ENCODE measurements at regions not wholly inside any gene's neighbourhood (a gene's known extent, or its start where the extent isn't known, plus 50 kb on each side); places are given as distances from the start of the nearest gene placed in this dataset.
"Not testable (repeated sequence)": the region's sequence is repeated elsewhere in the genome, so short reads cannot be mapped to it uniquely, and the experiment has no call there.

DNA sequence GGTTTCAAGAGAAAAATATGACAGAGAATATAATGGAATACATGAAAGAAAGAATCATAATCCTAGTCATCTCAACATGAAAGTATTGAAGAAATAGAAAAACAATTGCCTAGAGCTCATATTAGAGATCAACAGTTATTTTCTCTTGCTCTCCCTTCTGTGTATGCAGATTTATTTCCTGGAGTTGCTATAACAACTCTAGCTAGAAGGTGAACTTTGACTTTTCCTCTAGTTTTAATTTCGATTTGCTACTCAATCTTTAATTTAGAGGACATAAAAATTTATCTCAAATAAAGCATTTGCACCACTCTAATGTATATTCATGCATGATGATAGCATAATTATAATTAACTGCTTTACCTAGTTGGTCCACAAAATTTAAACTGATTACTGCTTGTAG, 84.6 kb upstream of the PICALM start:
- H3K4me2 ChIP-seq (ENCODE audit: low read length): no peak overlapping the region
- H3K9me3 ChIP-seq (replicated peaks; ENCODE audit: low read length): no peaks in the 10 kb centered on the region
- no peaks in the 10 kb centered on the region for H3K36me3 ChIP-seq (ENCODE audit: insufficient read depth, low read length)
- H3K4me3 ChIP-seq (ENCODE audit: low read length): no peak overlapping the region
- peaks cover 29% of the 10 kb centered on the region for H3K4me1 ChIP-seq (ENCODE audit: control insufficient read depth, insufficient read depth, low read length)
- H3K27me3 ChIP-seq (ENCODE audit: control insufficient read depth, insufficient read depth, low read length): no peaks in the 10 kb centered on the region
- no peak overlapping the region for H3K9ac ChIP-seq (ENCODE audit: low read depth, low read length)

DNA sequence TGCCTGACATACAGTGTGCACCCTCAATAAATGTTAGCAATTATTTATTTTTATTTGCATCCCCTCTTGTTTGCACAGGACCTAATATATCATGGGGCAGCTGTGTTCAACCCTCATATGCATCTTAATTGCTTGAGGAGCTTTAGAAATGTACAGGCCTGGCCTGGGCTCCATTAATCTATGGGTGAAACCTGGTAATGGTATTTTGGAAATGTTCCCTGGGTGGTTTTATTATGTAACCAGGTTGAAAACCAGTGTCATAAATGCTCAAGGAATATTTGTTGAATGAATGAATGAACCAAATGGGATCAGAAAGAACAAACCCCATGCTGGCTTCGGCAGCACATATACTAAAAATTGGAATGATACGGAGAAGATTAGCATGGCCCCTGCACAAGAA, 84.0 kb upstream of the PICALM start:
- H3K36me3 ChIP-seq (ENCODE audit: insufficient read depth, low read length): no peaks in the 10 kb centered on the region
- no peak overlapping the region for H3K4me3 ChIP-seq (ENCODE audit: low read length)
- no peaks in the 10 kb centered on the region for H3K27me3 ChIP-seq (ENCODE audit: control insufficient read depth, insufficient read depth, low read length)
- peaks cover 29% of the 10 kb centered on the region for H3K4me1 ChIP-seq (ENCODE audit: control insufficient read depth, insufficient read depth, low read length)
- no peak overlapping the region for H3K4me2 ChIP-seq (ENCODE audit: low read length)
- no peak overlapping the region for H3K9ac ChIP-seq (ENCODE audit: low read depth, low read length)
- H3K9me3 ChIP-seq (replicated peaks; ENCODE audit: low read length): no peaks in the 10 kb centered on the region

DNA sequence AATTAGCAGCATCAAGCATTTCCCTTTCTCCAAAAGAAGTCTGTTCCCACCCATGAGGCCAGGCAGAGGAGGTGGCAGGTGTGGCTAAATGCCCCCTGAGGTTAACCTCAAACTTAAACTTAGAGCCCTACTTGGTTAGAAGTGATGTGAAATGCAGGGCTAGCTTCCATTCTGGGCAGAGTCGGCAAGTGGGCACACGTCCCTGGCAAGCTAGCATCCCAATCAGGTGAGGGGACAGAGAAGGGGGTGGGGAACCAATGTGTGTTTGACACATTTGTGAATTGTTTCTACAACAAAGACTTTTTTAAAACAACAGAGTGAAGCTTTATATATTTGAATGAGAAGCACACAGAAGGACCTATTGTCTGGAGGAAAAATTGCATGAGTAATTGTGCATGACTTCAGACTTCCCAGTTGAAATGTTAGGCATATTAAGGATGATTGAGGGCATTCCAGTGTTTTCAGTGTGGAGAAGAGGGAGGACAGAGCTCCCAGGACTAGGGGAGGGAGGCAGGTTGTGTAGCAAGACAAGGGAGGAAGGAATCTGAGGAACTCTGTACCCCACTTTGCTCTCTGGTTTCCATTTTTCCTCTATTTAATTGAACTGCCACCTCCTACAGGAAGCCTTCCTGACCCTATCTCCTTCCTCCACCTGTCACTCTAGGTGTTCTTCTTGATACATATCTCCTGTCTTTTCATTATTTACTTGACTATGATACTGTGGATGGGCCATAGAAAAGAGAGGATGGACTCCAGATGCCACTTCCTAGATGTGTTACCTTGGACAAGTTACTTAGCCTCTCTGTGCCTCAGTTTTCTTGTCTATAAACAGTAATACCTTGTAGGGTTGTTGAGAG, 83.3 kb upstream of the PICALM start:
- no peaks in the 10 kb centered on the region for H3K36me3 ChIP-seq (ENCODE audit: insufficient read depth, low read length)
- H3K9ac ChIP-seq (ENCODE audit: low read depth, low read length): peak overlapping the region; percentile 65
- peak overlapping the region; percentile 72 for H3K4me2 ChIP-seq (ENCODE audit: low read length)
- no peaks in the 10 kb centered on the region for H3K27me3 ChIP-seq (ENCODE audit: control insufficient read depth, insufficient read depth, low read length)
- H3K4me1 ChIP-seq (ENCODE audit: control insufficient read depth, insufficient read depth, low read length): peaks cover 29% of the 10 kb centered on the region
- H3K9me3 ChIP-seq (replicated peaks; ENCODE audit: low read length): no peaks in the 10 kb centered on the region
- H3K4me3 ChIP-seq (ENCODE audit: low read length): peak overlapping the region; percentile 43

DNA sequence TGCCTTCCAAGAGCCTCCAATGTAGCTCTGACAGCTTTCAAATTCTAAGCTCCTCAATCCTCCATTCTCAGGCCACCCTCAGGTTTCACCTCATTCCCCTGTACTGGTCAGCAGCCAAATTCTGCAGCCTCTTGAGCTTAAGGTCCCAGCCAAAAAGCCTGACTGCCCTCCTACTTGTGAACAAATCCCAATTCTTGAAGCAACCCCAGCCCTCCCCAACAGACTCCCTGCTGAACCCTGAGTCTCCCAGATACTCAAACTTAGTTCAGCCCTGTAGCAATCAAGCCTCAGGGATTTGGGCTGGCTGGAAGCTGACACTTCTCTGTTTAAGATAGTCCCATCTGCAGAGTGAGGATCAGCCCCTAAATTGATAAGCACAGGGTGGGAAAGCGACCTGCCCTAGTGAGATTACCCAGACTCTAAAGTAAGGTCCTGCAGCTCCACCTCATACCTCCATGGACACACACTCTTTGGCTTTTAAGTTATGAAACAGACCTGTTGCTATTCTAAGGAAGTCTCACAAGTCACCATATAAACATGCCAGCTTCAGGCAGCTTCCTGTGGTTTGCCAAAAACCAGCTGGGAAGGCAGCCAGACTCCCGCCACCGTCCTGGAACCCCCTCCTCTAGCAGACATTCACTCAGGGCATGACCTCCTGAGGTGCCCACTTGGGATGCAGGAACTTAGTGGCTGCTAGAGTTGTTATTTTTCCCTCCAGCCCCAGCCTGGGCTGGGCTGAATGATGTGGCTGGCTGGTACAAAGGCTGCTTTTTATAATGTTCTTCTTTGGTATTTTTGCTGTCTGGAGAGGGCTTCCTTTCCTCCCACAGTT, 82.5 kb upstream of the PICALM start:
- H3K4me3 ChIP-seq (ENCODE audit: low read length): peak overlapping the region; percentile 43
- peaks cover 29% of the 10 kb centered on the region for H3K4me1 ChIP-seq (ENCODE audit: control insufficient read depth, insufficient read depth, low read length)
- H3K27me3 ChIP-seq (ENCODE audit: control insufficient read depth, insufficient read depth, low read length): no peaks in the 10 kb centered on the region
- peak overlapping the region; percentile 65 for H3K9ac ChIP-seq (ENCODE audit: low read depth, low read length)
- no peaks in the 10 kb centered on the region for H3K9me3 ChIP-seq (replicated peaks; ENCODE audit: low read length)
- H3K4me2 ChIP-seq (ENCODE audit: low read length): peak overlapping the region; percentile 72
- no peaks in the 10 kb centered on the region for H3K36me3 ChIP-seq (ENCODE audit: insufficient read depth, low read length)

DNA sequence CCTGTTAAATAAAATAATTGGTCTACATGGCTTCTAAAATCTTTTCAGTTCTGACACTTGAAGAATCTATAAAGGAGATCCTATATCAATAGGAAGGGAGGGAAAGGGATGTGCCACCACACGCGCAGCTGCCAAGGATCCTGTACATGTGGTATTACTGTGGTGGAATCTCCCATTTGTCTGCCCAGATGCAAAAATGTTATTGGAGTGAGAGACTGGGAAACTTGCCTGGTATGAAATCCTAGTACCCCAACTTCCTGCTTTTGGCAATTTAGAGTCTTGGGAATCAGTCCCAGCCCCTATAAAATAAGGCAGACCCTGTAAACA, 81.9 kb upstream of the PICALM start:
- Histone ChIP-seq H3K9me3 (replicated peaks; ENCODE audit: low read length) (no peaks in the 10 kb centered on the region), H3K36me3 (ENCODE audit: insufficient read depth, low read length) (no peaks in the 10 kb centered on the region), H3K4me2 (ENCODE audit: low read length) (peak overlapping the region; percentile 72), H3K27me3 (ENCODE audit: control insufficient read depth, insufficient read depth, low read length) (no peaks in the 10 kb centered on the region), H3K4me1 (ENCODE audit: control insufficient read depth, insufficient read depth, low read length) (peaks cover 29% of the 10 kb centered on the region), H3K9ac (ENCODE audit: low read depth, low read length) (peak overlapping the region; percentile 65), H3K4me3 (ENCODE audit: low read length) (peak overlapping the region; percentile 43)

DNA sequence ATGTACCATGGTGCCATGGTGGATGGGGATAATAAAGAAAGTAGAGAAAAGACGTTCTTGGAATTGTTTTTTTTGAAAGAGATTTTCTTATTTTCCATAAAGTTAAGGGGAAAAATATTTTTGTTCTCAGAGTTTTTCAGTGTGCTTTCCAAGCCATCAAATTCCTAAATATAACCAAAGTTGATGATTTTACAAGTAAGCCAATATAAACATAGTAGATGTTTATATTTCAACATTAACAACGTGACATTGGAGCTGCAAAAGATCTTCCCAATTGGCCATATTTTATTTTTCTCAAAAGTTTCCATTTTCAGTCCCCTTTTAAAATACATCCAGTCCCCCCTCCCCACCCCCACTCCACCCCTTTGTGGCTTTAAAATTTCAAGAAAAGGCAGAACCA, 80.9 kb upstream of the PICALM start:
- Histone ChIP-seq H3K4me2 (ENCODE audit: low read length) (peak overlapping the region; percentile 30), H3K4me3 (ENCODE audit: low read length) (no peak overlapping the region), H3K36me3 (ENCODE audit: insufficient read depth, low read length) (no peaks in the 10 kb centered on the region), H3K27me3 (ENCODE audit: control insufficient read depth, insufficient read depth, low read length) (no peaks in the 10 kb centered on the region), H3K9me3 (replicated peaks; ENCODE audit: low read length) (no peaks in the 10 kb centered on the region), H3K4me1 (ENCODE audit: control insufficient read depth, insufficient read depth, low read length) (peaks cover 29% of the 10 kb centered on the region), H3K9ac (ENCODE audit: low read depth, low read length) (no peak overlapping the region)

DNA sequence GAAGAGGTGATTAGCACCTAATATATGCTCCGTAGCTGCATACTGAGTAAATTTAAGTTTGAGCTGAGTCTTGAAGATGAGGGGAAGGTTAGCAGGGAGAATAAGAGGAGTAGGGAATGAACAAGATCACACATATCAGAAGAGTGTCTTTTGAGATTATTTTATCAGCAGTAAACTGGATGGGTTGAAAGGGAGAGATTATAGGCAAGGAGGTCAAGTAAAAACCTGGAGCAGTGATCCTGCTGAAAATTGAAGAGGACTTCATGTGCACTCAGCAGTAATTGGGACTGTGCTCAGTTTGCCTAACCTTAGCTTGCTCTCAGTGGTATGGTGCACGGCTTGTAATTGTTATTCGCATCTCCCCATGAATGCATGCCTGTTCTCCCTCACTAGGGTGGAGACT, 79.5 kb upstream of the PICALM start:
- peaks cover 29% of the 10 kb centered on the region for H3K4me1 ChIP-seq (ENCODE audit: control insufficient read depth, insufficient read depth, low read length)
- H3K9ac ChIP-seq (ENCODE audit: low read depth, low read length): no peak overlapping the region
- no peak overlapping the region for H3K4me2 ChIP-seq (ENCODE audit: low read length)
- no peaks in the 10 kb centered on the region for H3K9me3 ChIP-seq (replicated peaks; ENCODE audit: low read length)
- H3K27me3 ChIP-seq (ENCODE audit: control insufficient read depth, insufficient read depth, low read length): no peaks in the 10 kb centered on the region
- H3K4me3 ChIP-seq (ENCODE audit: low read length): no peak overlapping the region
- H3K36me3 ChIP-seq (ENCODE audit: insufficient read depth, low read length): no peaks in the 10 kb centered on the region

DNA sequence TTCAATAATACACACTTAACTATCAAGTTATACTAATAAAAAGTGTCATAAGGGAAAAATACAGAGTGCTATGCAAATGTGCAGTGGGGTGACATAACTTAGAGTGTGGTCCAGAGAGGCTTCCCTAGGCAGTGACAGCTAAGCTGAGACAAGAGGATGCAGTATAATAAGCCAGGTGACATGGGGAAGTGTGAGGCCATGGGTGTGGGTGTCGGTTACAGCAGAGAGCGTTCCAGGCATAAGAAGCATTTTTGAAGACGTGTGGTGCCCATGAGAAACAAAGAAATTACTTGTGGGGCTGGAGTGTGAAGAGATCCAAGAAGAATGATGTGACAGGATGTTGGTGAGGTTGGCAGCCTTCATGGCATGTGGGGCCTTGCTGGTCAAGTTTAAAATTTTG, 78.1 kb upstream of the PICALM start:
- Histone ChIP-seq H3K9ac (ENCODE audit: low read depth, low read length) (no peak overlapping the region), H3K9me3 (replicated peaks; ENCODE audit: low read length) (no peaks in the 10 kb centered on the region), H3K4me2 (ENCODE audit: low read length) (no peak overlapping the region), H3K36me3 (ENCODE audit: insufficient read depth, low read length) (no peaks in the 10 kb centered on the region), H3K4me3 (ENCODE audit: low read length) (no peak overlapping the region), H3K27me3 (ENCODE audit: control insufficient read depth, insufficient read depth, low read length) (no peaks in the 10 kb centered on the region), H3K4me1 (ENCODE audit: control insufficient read depth, insufficient read depth, low read length) (peaks cover 21% of the 10 kb centered on the region)

DNA sequence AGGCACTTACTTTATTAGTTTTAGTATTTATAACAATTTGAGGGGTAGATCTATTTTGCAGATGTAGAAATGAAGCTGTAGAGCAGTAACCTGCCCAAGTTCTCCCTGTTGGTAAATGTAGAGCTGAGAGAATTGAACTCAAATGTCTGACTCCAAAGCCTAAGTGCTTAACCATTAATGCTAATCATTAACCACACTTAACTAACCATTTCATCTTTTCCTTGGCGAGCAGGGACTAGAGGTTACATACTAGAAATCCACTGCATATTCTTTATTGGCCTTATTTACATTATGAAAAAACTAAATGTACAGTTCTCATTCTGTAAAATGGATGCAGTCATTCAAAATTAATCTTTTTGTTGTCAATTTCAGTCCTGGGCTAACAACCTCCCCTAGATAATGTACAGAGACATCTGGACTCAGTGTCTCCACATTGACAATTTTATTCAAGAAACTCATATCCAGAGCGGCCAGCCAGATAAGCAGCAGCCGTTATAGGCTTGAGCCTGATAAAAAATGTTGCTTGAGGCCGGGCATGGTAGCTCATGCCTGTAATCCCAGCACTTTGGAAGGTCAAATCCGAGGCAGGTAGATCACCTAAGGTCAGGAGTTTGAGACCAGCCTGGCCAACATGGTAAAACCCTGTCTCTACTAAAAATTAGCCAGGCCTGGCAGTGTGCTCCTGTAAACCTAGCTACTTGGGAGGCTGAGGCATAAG, 76.7 kb upstream of the PICALM start:
- Histone ChIP-seq H3K9ac (ENCODE audit: low read depth, low read length) (no peak overlapping the region), H3K4me1 (ENCODE audit: control insufficient read depth, insufficient read depth, low read length) (peaks cover 7% of the 10 kb centered on the region), H3K27me3 (ENCODE audit: control insufficient read depth, insufficient read depth, low read length) (no peaks in the 10 kb centered on the region), H3K4me3 (ENCODE audit: low read length) (no peak overlapping the region), H3K4me2 (ENCODE audit: low read length) (no peak overlapping the region), H3K36me3 (ENCODE audit: insufficient read depth, low read length) (no peaks in the 10 kb centered on the region), H3K9me3 (replicated peaks; ENCODE audit: low read length) (no peaks in the 10 kb centered on the region)

DNA sequence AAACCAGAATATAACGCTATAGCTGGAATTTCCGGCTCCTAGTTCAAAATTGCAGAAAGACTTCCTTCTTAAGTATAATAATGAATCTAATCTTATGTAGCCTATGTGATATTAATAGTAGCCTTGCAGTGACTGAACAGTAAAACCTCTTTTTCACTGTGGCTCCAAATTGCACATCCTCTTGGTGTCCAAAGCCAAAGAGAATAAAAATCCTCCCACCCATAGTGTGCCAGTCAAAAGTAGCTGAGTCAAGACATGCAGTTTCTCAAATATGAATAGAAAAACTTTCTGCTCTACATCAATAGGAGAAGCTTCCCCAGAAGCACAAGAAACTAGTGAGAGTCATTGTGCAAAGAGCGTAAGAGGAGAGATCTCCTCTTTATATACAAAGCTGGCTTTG, 76.0 kb upstream of the PICALM start:
- Histone ChIP-seq H3K4me3 (ENCODE audit: low read length) (no peak overlapping the region), H3K36me3 (ENCODE audit: insufficient read depth, low read length) (no peaks in the 10 kb centered on the region), H3K4me1 (ENCODE audit: control insufficient read depth, insufficient read depth, low read length) (no peaks in the 10 kb centered on the region), H3K9ac (ENCODE audit: low read depth, low read length) (no peak overlapping the region), H3K9me3 (replicated peaks; ENCODE audit: low read length) (no peaks in the 10 kb centered on the region), H3K4me2 (ENCODE audit: low read length) (no peak overlapping the region), H3K27me3 (ENCODE audit: control insufficient read depth, insufficient read depth, low read length) (no peaks in the 10 kb centered on the region)

DNA sequence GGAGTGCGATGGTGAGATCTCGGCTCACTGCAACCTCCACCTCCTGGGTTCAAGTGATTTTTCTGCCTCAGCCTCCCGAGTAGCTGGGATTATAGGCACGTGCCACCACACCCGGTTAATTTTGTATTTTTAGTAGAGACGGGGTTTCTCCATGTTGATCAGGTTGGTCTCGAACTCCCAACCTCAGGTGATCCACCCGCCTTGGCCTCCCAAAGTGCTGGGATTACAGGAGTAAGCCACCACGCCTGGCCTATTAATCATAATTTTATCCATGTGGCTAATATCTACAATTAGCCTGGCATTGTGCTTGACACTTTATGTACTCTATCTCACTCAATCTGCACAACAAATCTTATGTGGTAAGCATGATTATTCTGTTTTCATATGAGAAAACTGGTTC, 75.2 kb upstream of the PICALM start:
- H3K9ac ChIP-seq (ENCODE audit: low read depth, low read length); H3K4me1 ChIP-seq (ENCODE audit: control insufficient read depth, insufficient read depth, low read length): not testable (repeated sequence)

More for the DNA sequence above, 75.2 kb upstream of the PICALM start:
- not testable (repeated sequence) for H3K27me3 ChIP-seq (ENCODE audit: control insufficient read depth, insufficient read depth, low read length); H3K4me3 ChIP-seq (ENCODE audit: low read length); H3K4me2 ChIP-seq (ENCODE audit: low read length); H3K36me3 ChIP-seq (ENCODE audit: insufficient read depth, low read length); H3K9me3 ChIP-seq (replicated peaks; ENCODE audit: low read length)

All from skeletal muscle satellite cell (primary cell).